Activated CD8-positive, alpha-beta T cell treated with anti-CD3 and anti-CD28 coated beads for 36 hours (primary cell): ENCODE measurements at regions not wholly inside any gene's neighbourhood (a gene's known extent, or its start where the extent isn't known, plus 50 kb on each side); places are given as distances from the start of the nearest gene placed in this dataset.
A peak's percentile ranks its signal among the peaks of the same experiment; 100 is the strongest.

ENCODE experiments used
- ATAC-seq: fragments of 200-7000 bp; cut with Tn5 transposase; one replicate; pipeline ENCODE4 v1.10.0; 2021; ENCODE audit warnings: mild to moderate bottlenecking, moderate library complexity
- CTCF ChIA-PET: fragments of 350-600 bp; sonication (Branson Sonifier 250); formaldehyde crosslinking; loops from one replicate; lab custom pipeline; 2021; ENCODE audit warnings: antibody characterized with exemption; lab: Charles Lee
- POLR2A ChIA-PET: fragments of 350-600 bp; sonication (Branson Sonifier 250); formaldehyde crosslinking; loops from one replicate; lab custom pipeline; 2021; ENCODE audit warnings: antibody characterized with exemption; lab: Charles Lee
- DNase-seq: peaks from one replicate; pipeline ENCODE4 v3.0.0-alpha.2; 2020
- H3K27ac Mint-ChIP-seq: one replicate; pipeline ENCODE4 v1.8.0; 2021; ENCODE audit warnings: mild to moderate bottlenecking, mixed read lengths
- H3K27me3 Mint-ChIP-seq: one replicate; pipeline ENCODE4 v1.8.0; 2021; ENCODE audit warnings: mixed read lengths
- H3K36me3 Mint-ChIP-seq: one replicate; pipeline ENCODE4 v1.8.0; 2021; ENCODE audit warnings: low read depth, mixed read lengths
- H3K4me1 Mint-ChIP-seq: one replicate; pipeline ENCODE4 v1.8.0; 2021; ENCODE audit warnings: low read depth, mixed read lengths
- H3K4me3 Mint-ChIP-seq: one replicate; pipeline ENCODE4 v1.8.0; 2021; ENCODE audit warnings: mild to moderate bottlenecking, moderate library complexity, mixed read lengths
- H3K9me3 Mint-ChIP-seq: one replicate; pipeline ENCODE4 v1.8.0; 2021; ENCODE audit warnings: mixed read lengths
- intact Hi-C: fragments of 100-400 bp; cut with micrococcal nuclease; formaldehyde crosslinking; loops from one replicate; pipeline ENCODE4 v1.10.0; 2022
- TF ChIP-seq, protein P1 (sequence below): fragments of 200-600 bp; IDR thresholded peaks from one replicate; pipeline ENCODE4 v1.8.0; 2022; ENCODE audit warnings: antibody characterized with exemption, mild to moderate bottlenecking

DNA sequence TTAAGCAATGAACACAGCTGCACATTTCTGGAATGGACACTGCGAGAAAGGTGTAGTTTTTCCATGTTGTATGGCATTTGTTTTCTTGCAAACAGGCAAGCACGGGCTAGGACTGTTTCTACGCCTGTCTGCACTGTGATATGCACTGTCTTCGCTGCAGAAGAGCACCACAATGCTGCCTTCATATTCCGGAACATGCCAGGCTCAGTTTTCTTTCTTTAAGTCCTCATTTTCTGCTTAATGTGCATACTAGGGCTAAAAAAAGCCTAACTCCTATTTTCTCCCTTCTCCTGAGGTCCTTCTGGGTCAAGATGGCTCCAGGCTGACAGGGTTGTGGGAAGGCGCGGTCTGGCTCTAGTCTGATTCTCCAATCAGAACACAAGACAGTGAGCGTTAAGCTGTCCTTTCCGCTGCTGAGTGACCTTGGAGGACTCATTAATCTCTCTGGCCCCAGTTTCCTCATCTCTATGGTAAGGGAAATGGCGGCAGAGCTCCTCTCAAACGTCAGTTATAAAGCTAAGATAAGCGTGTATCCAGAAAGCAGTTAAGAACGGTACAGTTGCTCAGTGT is 379.9 kb downstream of the C6orf118 start:
- no peaks in the 10 kb centered on the region for H3K36me3 Mint-ChIP-seq
- ATAC-seq (no peak), DNase-seq (no peak)
- no peak overlapping the region for H3K4me3 Mint-ChIP-seq
- CTCF ChIA-PET, result no interaction called here
- POLR2A ChIA-PET, result no interaction called here
- no peak overlapping the region for H3K27ac Mint-ChIP-seq
- no peaks in the 10 kb centered on the region for H3K27me3 Mint-ChIP-seq
- H3K9me3 Mint-ChIP-seq, result no peaks in the 10 kb centered on the region
- H3K4me1 Mint-ChIP-seq, result no peaks in the 10 kb centered on the region
- intact Hi-C loops, result no loop called here
- TF ChIP-seq, protein P1, sequence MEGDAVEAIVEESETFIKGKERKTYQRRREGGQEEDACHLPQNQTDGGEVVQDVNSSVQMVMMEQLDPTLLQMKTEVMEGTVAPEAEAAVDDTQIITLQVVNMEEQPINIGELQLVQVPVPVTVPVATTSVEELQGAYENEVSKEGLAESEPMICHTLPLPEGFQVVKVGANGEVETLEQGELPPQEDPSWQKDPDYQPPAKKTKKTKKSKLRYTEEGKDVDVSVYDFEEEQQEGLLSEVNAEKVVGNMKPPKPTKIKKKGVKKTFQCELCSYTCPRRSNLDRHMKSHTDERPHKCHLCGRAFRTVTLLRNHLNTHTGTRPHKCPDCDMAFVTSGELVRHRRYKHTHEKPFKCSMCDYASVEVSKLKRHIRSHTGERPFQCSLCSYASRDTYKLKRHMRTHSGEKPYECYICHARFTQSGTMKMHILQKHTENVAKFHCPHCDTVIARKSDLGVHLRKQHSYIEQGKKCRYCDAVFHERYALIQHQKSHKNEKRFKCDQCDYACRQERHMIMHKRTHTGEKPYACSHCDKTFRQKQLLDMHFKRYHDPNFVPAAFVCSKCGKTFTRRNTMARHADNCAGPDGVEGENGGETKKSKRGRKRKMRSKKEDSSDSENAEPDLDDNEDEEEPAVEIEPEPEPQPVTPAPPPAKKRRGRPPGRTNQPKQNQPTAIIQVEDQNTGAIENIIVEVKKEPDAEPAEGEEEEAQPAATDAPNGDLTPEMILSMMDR, result no peak

DNA sequence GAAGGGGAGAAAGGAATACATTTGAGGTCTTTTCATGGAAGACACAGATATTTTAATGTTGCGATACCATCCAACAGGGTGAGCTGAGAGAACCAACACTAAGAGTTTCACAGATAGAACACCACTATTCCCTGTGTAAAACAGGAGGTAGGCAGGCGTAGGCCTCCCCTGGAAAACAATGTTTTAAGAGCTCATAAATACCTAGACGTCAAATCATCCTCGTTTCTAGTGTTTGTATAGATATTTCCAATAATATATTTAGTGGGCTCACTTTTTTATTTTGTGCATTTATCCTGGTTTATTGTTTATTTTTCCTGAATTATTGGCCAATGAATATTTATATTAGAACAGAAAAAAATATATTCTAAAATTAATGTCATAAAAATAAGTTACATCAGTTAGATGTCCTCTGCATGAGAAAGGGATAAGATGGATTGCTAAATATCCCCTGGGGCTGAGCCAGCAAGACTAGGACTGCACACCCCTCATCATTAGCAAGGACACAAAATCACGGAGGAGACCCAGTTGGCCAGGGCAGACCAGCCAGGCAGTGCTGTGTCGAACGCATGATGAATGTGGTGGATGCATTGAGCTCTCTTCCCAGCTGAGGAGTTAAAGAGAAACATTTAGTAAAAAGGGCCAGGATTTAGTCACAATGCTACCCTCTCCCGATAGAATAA is 380.5 kb downstream of the C6orf118 start:
- ChIA-PET POLR2A (no interaction called here), CTCF (interaction anchor here (0.8 to 1.8 kb wide), 2 partner anchors 8 to 821 kb away, joined by 4 read pairs; no protein-coding TSS in a partner anchor)
- TF ChIP-seq, protein P1, result no peak
- no peaks in the 10 kb centered on the region for H3K36me3 Mint-ChIP-seq
- no peaks in the 10 kb centered on the region for H3K9me3 Mint-ChIP-seq
- H3K27me3 Mint-ChIP-seq, result no peaks in the 10 kb centered on the region
- intact Hi-C loops, result no loop called here
- no peaks in the 10 kb centered on the region for H3K4me1 Mint-ChIP-seq
- DNase-seq (no peak), ATAC-seq (no peak)
- no peak overlapping the region for H3K27ac Mint-ChIP-seq
- no peak overlapping the region for H3K4me3 Mint-ChIP-seq

DNA sequence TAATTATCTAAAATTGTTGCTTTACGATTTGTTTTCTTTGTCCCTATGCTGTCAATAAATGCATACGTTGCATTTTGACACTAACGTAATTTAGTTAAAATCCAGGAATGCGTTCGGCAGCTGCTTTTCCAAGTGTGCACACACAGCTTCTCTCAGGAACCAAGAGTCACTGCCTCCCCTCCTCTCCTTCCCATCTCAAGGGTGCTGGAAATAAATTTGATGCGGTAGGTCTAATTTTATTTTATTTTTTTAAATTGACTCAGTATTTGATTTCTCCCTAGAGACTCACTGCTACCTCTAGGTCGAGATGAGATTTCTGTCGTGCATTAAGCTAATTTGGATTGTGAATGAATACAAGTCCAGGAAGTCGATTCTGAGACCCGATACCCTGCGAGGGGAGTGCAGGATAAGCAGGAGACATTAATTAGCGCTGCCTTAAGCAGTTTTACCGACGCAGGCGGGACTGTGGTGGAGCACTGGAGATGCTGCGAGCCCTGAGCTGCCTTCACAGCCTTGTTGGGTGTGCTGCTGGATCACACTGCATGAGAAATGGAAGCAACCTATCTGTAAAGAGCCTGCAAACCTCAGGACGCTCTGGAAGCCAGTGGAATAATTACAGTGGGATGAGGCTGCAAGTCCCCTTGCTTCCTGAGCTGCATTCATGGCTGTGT is 381.2 kb downstream of the C6orf118 start:
- intact Hi-C loops, result no loop called here
- Mint-ChIP-seq H3K4me3 (no peak overlapping the region), H3K9me3 (no peaks in the 10 kb centered on the region), H3K36me3 (no peaks in the 10 kb centered on the region), H3K27me3 (no peaks in the 10 kb centered on the region), H3K4me1 (no peaks in the 10 kb centered on the region), H3K27ac (no peak overlapping the region)
- DNase-seq (no peak), ATAC-seq (no peak)
- TF ChIP-seq, protein P1, result no peak
- ChIA-PET POLR2A (no interaction called here), CTCF (interaction anchor here (0.8 to 1.8 kb wide), 3 partner anchors 8 to 820 kb away, joined by 4 to 6 read pairs (median 4); no protein-coding TSS in a partner anchor)

DNA sequence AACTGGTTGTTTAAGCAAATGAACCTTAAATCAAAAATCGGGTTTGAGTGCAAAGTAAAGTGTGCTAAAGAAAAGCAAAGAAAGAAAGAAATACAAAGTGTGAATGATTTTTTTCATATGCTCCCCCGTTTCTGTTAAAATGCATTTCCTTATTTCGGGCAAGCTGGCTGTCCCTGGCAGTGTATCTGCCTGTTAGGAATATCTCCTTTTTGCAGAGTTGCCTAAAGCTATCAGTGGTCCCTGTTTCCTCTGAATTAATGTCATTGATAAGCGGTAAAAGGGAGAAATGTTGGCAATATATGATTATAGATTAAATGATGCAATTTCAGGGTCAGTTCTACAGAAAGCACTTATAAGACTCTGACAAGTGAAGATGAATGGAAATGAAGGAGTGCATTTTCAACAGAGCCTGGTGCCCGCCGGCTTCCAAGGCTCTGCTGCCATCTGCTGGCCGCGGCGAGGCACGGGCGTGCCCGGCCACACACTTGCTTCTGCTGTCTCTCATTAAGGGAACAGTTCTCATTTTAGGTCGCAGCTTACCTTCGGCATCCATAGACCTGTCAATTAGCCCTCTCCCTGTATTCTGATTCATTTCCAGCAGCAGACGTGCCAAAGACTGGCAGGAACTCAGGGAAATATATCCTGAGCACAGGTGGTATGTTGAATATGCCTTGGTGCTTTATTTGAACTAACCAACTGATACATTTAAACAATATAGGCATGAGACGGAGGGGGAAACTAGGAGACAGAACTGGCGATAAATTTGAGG is 381.9 kb downstream of the C6orf118 start:
- ATAC-seq, result peak; percentile 60
- ChIA-PET CTCF (interaction anchor here (0.6 to 1.8 kb wide), 5 partner anchors 9 to 820 kb away, joined by 3 to 6 read pairs (median 4); no protein-coding TSS in a partner anchor), POLR2A (no interaction called here)
- Mint-ChIP-seq H3K9me3 (no peaks in the 10 kb centered on the region), H3K4me3 (no peak overlapping the region), H3K36me3 (no peaks in the 10 kb centered on the region), H3K4me1 (no peaks in the 10 kb centered on the region), H3K27me3 (no peaks in the 10 kb centered on the region), H3K27ac (no peak overlapping the region)
- peak; percentile 59 for DNase-seq
- intact Hi-C loops, result no loop called here
- TF ChIP-seq, protein P1, result peak; percentile 90
